ENCODE measurements at regions not wholly inside any gene's neighbourhood (a gene's known extent, or its start where the extent isn't known, plus 50 kb on each side); places are given as distances from the start of the nearest gene placed in this dataset.

DNA sequence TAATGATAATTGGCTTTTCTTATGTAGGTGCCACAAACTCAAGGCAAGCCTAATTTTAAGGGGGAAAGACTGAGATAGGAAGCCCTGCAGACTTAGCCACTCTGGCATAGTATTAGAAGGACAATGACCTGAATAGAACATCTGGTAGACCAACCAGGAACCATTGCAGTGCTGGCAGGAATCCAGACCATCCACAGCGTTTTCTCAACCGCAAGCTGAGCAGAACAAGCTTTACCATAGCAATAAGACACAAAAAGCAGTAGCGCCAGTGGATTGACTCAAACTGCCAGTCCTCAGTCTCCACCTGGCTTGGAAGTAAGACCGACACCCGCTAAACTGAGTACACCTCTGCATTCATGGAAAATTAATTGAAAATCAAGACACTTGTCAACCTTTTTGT is 141.3 kb upstream of the LPAR1 start:
- no peak for TF ChIP-seq ZFP3 (CRISPR knock-in tag; IDR thresholded peaks at IDR 0.05)
- TF ChIP-seq ZFP30 (CRISPR knock-in tag; IDR thresholded peaks at IDR 0.05) = no peak
- TF ChIP-seq, protein P1, sequence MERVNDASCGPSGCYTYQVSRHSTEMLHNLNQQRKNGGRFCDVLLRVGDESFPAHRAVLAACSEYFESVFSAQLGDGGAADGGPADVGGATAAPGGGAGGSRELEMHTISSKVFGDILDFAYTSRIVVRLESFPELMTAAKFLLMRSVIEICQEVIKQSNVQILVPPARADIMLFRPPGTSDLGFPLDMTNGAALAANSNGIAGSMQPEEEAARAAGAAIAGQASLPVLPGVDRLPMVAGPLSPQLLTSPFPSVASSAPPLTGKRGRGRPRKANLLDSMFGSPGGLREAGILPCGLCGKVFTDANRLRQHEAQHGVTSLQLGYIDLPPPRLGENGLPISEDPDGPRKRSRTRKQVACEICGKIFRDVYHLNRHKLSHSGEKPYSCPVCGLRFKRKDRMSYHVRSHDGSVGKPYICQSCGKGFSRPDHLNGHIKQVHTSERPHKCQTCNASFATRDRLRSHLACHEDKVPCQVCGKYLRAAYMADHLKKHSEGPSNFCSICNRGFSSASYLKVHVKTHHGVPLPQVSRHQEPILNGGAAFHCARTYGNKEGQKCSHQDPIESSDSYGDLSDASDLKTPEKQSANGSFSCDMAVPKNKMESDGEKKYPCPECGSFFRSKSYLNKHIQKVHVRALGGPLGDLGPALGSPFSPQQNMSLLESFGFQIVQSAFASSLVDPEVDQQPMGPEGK (CRISPR knock-in tag; IDR thresholded peaks at IDR 0.05; ENCODE audit: borderline replicate concordance) = no peak
- no peak for TF ChIP-seq OSR1 (CRISPR knock-in tag; IDR thresholded peaks at IDR 0.05)
- TF ChIP-seq ZNF565 (CRISPR knock-in tag; conservative IDR thresholded peaks at IDR 0.05; ENCODE audit: low read depth) = no peak
- no peak for TF ChIP-seq TCF4 (CRISPR knock-in tag; IDR thresholded peaks at IDR 0.05; ENCODE audit: borderline replicate concordance)
- no peak for TF ChIP-seq BACH2 (CRISPR knock-in tag; IDR thresholded peaks at IDR 0.05; ENCODE audit: borderline replicate concordance)
- TF ChIP-seq, protein P2, sequence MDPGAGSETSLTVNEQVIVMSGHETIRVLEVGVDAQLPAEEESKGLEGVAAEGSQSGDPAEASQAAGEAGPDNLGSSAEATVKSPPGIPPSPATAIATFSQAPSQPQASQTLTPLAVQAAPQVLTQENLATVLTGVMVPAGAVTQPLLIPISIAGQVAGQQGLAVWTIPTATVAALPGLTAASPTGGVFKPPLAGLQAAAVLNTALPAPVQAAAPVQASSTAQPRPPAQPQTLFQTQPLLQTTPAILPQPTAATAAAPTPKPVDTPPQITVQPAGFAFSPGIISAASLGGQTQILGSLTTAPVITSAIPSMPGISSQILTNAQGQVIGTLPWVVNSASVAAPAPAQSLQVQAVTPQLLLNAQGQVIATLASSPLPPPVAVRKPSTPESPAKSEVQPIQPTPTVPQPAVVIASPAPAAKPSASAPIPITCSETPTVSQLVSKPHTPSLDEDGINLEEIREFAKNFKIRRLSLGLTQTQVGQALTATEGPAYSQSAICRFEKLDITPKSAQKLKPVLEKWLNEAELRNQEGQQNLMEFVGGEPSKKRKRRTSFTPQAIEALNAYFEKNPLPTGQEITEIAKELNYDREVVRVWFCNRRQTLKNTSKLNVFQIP (CRISPR knock-in tag; IDR thresholded peaks at IDR 0.05; ENCODE audit: borderline replicate concordance, low read depth) = no peak

Measured in SK-N-SH treated with all-trans-retinoic acid at 6 μM for 48 hours (cell line).